Activated T-helper 1 cell treated with anti-CD3 and anti-CD28 coated beads, Interleukin-2, amount 50 U/mL, for 16 hours (primary cell): ENCODE measurements at regions not wholly inside any gene's neighbourhood (a gene's known extent, or its start where the extent isn't known, plus 50 kb on each side); places are given as distances from the start of the nearest gene placed in this dataset.
"Not testable (repeated sequence)": the region's sequence is repeated elsewhere in the genome, so short reads cannot be mapped to it uniquely, and the experiment has no call there.

Experiments used
- DNase-seq, 2 donors: peaks; one replicate each; pipeline ENCODE4 v3.0.0-alpha.2; 2020; ENCODE audit warnings: low read depth in 1 of 2, low spot score in 1 of 2

DNA sequence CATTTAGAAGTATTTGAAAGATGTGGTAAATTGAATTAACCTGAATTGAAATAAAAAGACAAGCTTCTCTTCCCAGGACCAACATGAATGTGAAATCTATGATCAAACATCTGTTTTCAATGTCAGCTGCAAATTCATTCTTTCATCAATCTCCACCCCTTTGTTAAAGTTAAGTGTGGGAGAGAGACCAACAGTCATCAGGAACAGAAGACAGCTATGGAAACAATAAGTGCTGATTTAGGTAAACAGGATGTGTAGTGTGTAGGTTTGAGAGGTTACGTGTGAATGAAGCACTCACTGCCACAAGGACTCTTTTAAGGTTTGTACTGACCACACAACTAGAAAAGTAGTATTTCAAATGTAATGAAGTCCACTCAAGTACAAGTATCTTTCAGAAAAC is 1659.8 kb upstream of the CELF4 start:
- DNase-seq, result no peak

DNA sequence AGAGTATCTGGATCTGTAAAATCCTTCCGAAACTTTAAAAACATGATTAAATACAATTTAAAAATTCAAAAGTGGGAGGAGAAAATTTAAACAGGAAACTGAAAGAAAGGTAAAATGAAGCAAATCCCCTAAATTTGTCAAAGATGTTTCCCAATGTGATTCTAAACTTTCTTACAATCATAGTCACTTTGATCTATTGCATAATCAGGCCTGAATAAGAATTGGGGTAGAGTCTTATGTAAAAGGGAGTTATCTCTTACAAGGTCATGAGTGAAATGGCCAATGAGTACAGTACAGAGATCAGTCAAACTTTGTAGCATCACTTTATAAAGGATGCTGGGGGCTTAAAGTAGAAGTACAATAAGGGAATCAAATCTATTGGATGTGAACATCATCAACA is 1657.7 kb upstream of the CELF4 start:
- DNase-seq, result no peak

GRCh38 chr18:39215920-39216319 is 1650.3 kb upstream of the CELF4 start:
- DNase-seq, result no peak

- no peak for DNase-seq
These were observed 1645.9 kb upstream of the CELF4 start for GRCh38 chr18:39211461-39211860.

DNA sequence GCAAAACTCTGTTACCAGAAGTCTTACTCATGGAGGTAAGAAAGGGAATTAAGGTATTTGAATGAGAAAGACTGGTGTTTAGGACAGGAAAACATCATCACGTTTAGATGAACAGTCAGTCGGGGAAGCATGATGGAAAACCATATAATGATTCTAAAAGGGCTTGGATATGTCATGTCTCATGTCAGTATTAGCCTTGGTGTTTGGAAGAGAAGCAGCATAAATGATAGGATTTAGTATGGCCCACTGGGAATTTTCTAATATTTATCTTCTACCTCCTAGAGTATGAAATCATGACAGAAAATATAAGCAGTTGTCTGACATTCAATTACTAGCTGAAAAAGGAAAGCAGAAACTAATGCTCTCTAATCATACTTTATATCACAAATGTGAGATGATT is 1643.6 kb upstream of the CELF4 start:
- no peak for DNase-seq

DNA sequence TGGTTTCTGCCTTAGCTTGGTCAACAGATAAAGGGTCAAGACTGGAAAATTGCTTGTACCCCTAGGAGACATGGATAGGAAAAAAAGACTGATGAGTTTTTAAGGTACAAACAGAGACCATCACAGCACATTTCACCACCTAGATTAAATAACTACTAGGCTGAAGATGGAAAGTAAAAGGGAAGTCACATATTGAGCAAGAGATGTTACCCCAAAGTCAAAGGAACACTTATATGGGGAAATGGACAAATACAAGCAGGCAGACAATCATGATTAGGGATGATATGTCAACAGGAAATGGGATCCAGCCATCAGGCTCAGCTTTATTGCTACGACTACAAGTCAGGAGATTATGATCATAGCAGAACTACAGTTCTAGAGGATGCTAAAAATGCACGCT is 1643.1 kb upstream of the CELF4 start:
- no peak for DNase-seq

DNA sequence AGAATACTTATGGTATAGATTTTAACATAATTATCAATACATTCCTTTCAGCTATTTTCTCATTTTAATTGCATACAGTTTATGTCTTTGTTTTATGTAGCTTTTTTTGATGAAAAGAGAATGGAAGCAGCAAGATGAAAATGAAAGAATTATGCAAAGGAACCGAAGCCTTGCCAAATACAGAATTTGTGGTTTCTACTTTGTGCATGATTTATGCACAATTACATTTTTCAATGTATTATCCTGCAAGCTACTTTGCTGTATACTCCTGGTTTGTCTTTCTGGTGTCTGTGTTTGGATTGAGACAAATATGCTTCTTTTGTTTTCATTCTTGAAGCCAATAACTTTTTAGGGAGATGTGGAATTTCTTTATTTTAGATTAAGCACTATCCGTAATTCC is 1642.6 kb upstream of the CELF4 start:
- DNase-seq, result no peak

DNA sequence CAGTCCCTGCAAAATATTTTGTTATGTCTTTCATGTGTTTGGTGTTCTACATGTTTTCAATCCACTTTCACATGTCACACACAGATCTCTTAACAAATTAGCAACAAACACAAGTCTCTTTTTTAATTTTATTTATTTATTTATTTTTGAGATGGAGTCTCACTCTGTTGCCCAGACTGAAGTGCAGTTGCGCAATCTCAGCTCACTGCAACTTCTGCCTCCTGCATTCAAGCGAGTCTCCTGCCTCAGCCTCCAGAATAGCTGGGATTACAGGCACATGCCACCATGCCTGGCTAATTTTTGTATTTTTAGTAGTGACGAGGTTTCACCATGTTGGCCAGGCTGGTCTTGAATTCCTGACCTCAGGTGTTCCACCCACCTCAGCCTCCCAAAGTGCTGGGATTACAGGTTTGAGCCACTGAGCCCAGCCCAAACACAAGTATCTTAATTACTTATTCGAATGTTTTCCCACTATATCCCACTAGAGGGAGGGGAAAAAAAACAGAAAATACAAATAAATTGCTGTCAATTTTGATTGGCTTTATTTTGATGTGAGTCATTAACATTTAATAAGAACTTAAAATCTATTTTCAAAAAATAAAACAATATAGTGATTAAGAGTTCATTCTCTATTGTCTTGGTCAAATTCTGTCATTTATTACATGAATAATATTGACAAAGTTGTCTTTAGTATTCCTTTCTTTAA is 1641.0 kb upstream of the CELF4 start:
- DNase-seq, result not testable (repeated sequence)

DNA sequence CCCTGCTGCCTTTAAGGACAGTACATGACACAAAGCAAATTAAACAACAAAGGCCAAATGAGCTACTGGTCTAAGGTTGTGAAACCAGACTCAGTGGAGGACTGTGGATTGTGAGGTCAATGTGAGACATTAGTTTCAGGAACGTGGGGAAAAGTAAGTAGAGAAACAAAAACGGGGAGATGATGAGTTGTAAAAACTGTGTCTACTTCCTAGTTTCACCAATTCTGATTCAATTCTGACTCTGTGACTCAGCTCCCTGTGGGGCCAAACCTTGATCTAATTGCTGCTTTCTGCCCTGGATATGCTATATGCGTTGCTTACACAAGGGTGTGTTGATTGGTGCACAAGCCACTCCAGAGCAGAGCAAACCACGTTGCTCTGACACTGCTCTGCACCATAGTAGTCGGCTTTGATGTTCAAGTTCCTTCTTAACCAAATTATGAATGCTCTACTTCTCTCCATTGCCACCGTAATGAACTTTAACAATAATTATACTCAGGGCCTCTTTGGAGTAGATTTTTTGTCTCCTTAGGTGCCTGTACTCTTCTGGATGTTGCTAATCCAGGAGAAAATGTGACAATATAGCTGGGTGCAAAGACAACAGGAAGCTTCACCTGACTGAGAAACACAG is 1640.1 kb upstream of the CELF4 start:
- DNase-seq, result no peak

- DNase-seq, result no peak
These were observed 1634.6 kb upstream of the CELF4 start for GRCh38 chr18:39200153-39200552.

DNA sequence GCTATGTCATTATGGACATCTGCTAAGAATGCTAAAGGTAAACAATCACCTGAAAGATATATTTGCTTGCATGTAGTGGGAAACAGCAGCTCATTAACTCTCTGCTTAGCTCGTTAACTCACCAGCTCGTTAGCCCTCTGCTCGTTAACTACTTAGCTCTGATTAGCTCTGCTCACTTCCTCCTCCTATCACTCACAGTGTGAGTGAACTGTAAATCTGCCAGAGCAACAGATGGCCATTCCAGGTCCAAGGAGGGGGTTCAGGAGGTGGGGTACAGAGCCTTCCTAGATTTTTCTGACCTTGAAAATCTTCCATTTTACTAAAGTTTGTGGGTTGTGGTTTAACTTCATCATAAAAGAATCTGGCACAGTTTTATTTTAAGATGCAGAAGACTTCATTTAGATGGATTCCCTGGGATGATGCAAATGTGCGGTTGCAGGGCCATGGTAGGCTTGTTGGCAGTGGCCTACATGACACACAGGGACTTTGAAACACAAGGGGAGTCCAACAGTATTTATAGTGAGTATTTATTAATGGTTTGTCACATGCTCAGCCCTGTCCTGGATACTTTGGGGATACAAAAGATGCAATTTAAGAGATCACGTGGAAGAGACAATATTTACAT is 1633.7 kb upstream of the CELF4 start:
- DNase-seq, result no peak

- DNase-seq, result no peak
These were observed 1632.8 kb upstream of the CELF4 start for GRCh38 chr18:39198376-39198775.

DNA sequence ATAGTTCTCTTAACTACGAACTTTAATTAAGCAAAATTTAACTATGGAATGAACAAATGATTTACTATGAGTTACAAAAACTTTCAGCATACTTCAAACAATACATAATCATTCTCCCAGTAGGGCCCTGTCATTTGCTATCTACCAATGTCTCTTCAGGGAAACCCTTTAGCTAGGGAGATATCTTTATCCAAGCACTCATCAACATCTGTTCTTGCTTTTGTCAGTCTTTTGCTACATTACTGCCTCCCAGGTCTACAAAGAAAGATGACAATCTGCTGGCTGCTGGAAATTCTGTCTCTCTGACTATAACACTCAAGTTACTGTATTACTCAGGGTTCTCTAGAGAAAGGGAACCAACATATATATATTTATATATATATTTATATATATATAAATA is 1626.3 kb upstream of the CELF4 start:
- no peak for DNase-seq

DNA sequence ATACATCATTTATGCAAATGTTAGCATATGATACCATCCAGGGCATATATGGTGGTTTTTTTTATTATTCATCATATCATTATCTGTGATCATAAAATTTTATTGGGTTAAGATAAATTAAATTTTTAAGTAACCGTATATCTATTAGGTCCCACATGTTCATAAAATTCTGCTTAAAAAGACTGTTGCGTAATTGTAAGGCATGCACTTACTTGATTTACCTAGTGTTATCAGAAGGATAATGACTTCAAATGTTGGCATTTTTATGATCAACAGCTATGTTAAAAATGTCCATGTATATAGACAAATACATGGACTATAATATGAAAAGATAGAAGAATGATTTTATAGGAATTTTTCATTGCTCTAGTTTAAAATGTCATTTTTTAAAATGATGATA is 1625.5 kb upstream of the CELF4 start:
- DNase-seq, result no peak

DNA sequence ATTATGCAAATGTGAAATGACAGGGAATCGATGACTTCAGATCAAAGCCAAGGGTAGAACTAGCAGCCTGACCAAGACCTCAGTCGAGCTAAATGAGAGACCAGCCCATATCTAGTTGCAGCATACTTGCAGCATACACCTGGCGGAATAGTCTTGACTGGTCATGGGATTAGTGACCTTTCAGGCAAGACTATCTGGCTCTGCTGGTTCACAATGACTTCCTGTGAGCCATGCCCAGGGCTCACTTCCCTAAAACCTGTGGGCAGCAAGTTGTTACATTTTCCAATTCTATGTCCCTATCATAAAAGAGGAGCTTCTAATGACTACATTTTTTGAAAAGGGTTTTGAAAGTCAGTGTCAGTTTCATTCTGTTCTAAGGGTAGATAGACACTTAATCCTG is 1624.9 kb upstream of the CELF4 start:
- DNase-seq, result no peak

DNA sequence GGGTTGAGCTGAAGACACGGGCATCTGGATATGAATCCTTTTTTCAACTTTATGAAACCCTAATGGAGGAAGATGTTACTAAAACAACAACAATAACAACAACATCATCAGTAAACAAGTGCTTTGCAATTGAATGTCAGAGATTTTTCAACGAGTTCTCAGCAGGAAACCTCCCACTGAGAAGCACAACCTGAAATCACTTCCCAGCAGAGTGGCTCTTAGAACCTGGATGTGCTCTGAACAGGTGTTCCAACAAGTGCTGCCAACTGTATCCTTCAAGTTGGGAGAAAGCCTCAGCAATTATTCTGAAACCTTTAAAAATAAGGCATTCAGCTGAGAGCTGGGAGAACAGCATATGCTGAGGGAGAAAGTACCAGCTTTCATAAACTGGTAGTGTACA is 1622.7 kb upstream of the CELF4 start:
- DNase-seq, result no peak

DNA sequence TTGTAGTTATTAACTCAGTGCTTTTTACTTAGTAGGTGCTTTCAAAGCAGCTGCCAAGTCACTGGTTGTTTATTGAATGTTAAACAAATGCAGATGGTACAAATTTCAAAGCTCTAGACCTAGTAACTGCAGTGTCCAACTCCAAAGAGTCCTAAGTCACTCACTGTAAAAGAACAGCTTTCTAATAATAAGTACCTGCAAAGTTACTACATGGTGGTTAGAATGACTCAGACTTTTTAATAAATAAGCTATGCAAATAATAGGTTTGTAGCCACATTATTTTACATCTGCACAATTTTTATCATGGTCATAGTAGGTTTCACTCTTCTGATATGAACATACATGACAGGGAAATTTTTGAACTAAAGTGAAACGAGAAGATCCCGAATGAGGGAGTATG is 1620.4 kb upstream of the CELF4 start:
- DNase-seq, result no peak

GRCh38 chr18:39184176-39184575 is 1618.6 kb upstream of the CELF4 start:
- no peak for DNase-seq

GRCh38 chr18:39178166-39178565 is 1612.6 kb upstream of the CELF4 start:
- no peak for DNase-seq

- no peak for DNase-seq
These were observed 1607.3 kb upstream of the CELF4 start for GRCh38 chr18:39172695-39173421.

DNA sequence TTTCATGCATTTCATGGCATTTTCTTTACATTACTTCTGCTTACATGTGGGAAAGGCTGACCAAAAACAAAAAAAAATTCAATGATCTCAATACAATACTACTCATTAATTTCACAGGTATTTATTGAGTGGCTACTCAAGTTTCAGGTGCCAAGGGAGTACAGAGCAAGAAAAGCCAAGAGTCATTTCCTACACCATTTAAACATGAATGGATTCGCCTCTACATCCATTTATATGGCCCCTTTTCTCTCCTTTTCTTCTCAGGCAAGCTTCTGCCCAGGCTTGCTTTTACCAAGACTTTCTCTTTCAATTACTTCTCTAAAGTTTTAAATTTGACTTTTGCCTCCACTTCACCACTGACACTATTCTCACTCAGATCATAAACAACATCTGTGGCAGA is 1603.1 kb upstream of the CELF4 start:
- DNase-seq, result no peak

- DNase-seq, result no peak
These were observed 1602.4 kb upstream of the CELF4 start for GRCh38 chr18:39167990-39168389.
